MM.1S (cell line): ENCODE measurements at regions not wholly inside any gene's neighbourhood (a gene's known extent, or its start where the extent isn't known, plus 50 kb on each side); places are given as distances from the start of the nearest gene placed in this dataset.
A peak's percentile ranks its signal among the peaks of the same experiment; 100 is the strongest.

ENCODE experiments used
- DNase-seq: peaks from one replicate; pipeline ENCODE4 v3.0.0-alpha.2; 2015
- H2AFZ ChIP-seq: fragments of 300-600 bp; sonication (generic); 2 replicates; pipeline ENCODE4 v1.6.0; 2016; ENCODE audit warnings: antibody characterized with exemption, low read length
- H3F3A ChIP-seq: fragments of 300-600 bp; sonication (generic); 2 replicates; pipeline ENCODE4 v1.6.1; 2016; ENCODE audit warnings: mild to moderate bottlenecking, antibody characterized with exemption, low read length, moderate library complexity, mixed read lengths; ENCODE audit not compliant: insufficient read depth
- H3K27ac ChIP-seq: fragments of 300-600 bp; sonication (generic); 2 replicates; pipeline ENCODE4 v1.5.1; 2016; ENCODE audit warnings: mild to moderate bottlenecking, low read length
- H3K27me3 ChIP-seq: fragments of 300-600 bp; sonication (generic); replicated peaks from 2 replicates; pipeline ENCODE4 v1.6.0; 2016; ENCODE audit warnings: low read length; ENCODE audit not compliant: insufficient read depth
- H3K36me3 ChIP-seq: fragments of 300-600 bp; sonication (generic); replicated peaks from 2 replicates; pipeline ENCODE4 v1.6.1; 2016; ENCODE audit warnings: mild to moderate bottlenecking, low read length, mixed read lengths; ENCODE audit not compliant: insufficient read depth
- H3K4me1 ChIP-seq: fragments of 300-600 bp; sonication (generic); 2 replicates; pipeline ENCODE4 v1.6.1; 2016; ENCODE audit warnings: low read length, mixed read lengths
- H3K4me2 ChIP-seq: fragments of 300-600 bp; sonication (generic); 2 replicates; pipeline ENCODE4 v1.6.0; 2016; ENCODE audit warnings: low read depth, low read length
- H3K4me3 ChIP-seq: fragments of 300-600 bp; sonication (generic); 2 replicates; pipeline ENCODE4 v1.5.1; 2016; ENCODE audit warnings: low read length, mixed read lengths
- H3K79me2 ChIP-seq: fragments of 300-600 bp; sonication (generic); 2 replicates; pipeline ENCODE4 v1.6.1; 2016; ENCODE audit warnings: mixed run types, low read length, mixed read lengths
- H3K9ac ChIP-seq: fragments of 300-600 bp; sonication (generic); 2 replicates; pipeline ENCODE4 v1.6.1; 2016; ENCODE audit warnings: low read length, mixed read lengths
- H3K9me2 ChIP-seq: fragments of 300-600 bp; sonication (generic); replicated peaks from 2 replicates; pipeline ENCODE4 v1.6.1; 2016; ENCODE audit warnings: mild to moderate bottlenecking, low read length, mixed read lengths; ENCODE audit not compliant: insufficient read depth
- H3K9me3 ChIP-seq: fragments of 300-600 bp; sonication (generic); replicated peaks from 2 replicates; pipeline ENCODE4 v1.6.1; 2016; ENCODE audit warnings: mild to moderate bottlenecking, low read length, mixed read lengths; ENCODE audit not compliant: insufficient read depth
- H4K20me1 ChIP-seq: fragments of 300-600 bp; sonication (generic); 2 replicates; pipeline ENCODE4 v1.6.1; 2016; ENCODE audit warnings: mild to moderate bottlenecking, low read length, moderate library complexity, mixed read lengths; ENCODE audit not compliant: insufficient read depth
- CTCF ChIP-seq: fragments of 300-600 bp; sonication (generic); IDR thresholded peaks from 2 replicates; pipeline ENCODE4 v1.5.1; 2016; ENCODE audit warnings: antibody characterized with exemption, low read length, mixed read lengths
- EZH2 ChIP-seq: fragments of 300-600 bp; sonication (generic); optimal IDR thresholded peaks from 2 replicates; pipeline ENCODE3; 2017; ENCODE audit warnings: low read depth, mild to moderate bottlenecking, antibody characterized with exemption, low read length, mixed read lengths
- EZH2phosphoT487 ChIP-seq: fragments of 300-600 bp; sonication (generic); IDR thresholded peaks from 2 replicates; pipeline ENCODE4 v1.6.1; 2018; ENCODE audit warnings: antibody characterized with exemption, low read length

DNA sequence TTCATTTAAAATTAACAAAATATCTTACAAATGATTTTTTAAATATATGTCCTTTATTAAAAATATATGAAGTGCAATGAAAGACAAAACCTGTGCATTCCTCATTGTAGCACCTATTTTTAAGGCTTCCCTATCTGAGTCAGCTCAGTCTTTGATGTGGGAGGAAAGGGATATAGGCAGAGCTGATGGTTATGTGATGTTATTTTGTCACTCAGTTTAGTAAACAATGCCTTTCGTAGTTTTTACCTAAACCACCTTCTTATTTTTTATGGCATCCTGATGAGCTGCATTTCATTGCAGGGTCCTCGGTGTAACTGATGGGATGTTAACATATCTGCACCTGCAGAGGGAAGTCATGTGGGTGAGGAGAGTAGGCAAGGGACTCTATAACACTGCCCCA, 58.9 kb upstream of the FRMD6 start:
- Histone ChIP-seq H3K4me1 (0 out of 2 replicates have a peak, but pooled peaks cover 5% of the 10 kb centered on the region), H3K4me2 (peak overlapping the region; percentile 48), H3K27ac (peak overlapping the region; percentile 53; the same call in 1 of the 2 replicates), H3F3A (0 out of 2 replicates have a peak, but pooled peaks cover 13% of the 10 kb centered on the region), H3K9me2 (no peaks in the 10 kb centered on the region), H3K9ac (no peak overlapping the region), H3K4me3 (peak overlapping the region; percentile 31; the same call in 1 of the 2 replicates), H3K27me3 (no peaks in the 10 kb centered on the region), H4K20me1 (no peaks in the 10 kb centered on the region), H2AFZ (no peak overlapping the region), H3K36me3 (no peaks in the 10 kb centered on the region), H3K79me2 (no peaks in the 10 kb centered on the region), H3K9me3 (no peaks in the 10 kb centered on the region)
- peak; percentile 16 for DNase-seq
- no peak for TF ChIP-seq EZH2phosphoT487
- no peak for TF ChIP-seq EZH2
- TF ChIP-seq CTCF: no peak

DNA sequence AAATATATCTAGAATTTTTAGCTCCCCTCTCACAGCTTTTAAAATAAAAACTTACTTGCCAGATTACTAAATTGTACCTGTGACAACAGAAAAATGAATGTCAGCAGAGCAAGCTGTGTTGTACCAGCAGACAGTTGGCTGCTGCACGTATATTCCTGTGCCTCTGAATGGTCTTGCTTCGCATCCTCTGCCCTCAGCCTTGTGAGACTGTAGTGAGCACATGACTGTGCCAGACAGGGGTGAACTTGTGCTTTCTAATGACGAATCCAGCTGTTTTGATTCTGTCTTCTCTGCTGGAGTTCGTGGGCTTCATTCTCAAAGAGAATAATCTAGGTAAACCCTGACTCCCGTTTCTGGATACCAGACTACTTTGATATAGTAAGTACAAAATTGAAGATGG, 58.3 kb upstream of the FRMD6 start:
- H3K9me3 ChIP-seq: no peaks in the 10 kb centered on the region
- H3F3A ChIP-seq: 0 out of 2 replicates have a peak, but pooled peaks cover 13% of the 10 kb centered on the region
- no peaks in the 10 kb centered on the region for H3K36me3 ChIP-seq
- peak overlapping the region; percentile 20; the same call in 1 of the 2 replicates for H3K4me3 ChIP-seq
- H3K4me1 ChIP-seq: 0 out of 2 replicates have a peak, but pooled peaks cover 5% of the 10 kb centered on the region
- no peaks in the 10 kb centered on the region for H3K27me3 ChIP-seq
- H3K4me2 ChIP-seq: peak overlapping the region; percentile 48
- H3K27ac ChIP-seq: peak overlapping the region; percentile 53; the same call in 1 of the 2 replicates
- H3K79me2 ChIP-seq: no peaks in the 10 kb centered on the region
- DNase-seq: peak; percentile 51
- no peak for TF ChIP-seq CTCF
- TF ChIP-seq EZH2phosphoT487: no peak
- no peak for TF ChIP-seq EZH2
- H3K9ac ChIP-seq: no peak overlapping the region
- peak overlapping the region; percentile 8 for H2AFZ ChIP-seq
- no peaks in the 10 kb centered on the region for H4K20me1 ChIP-seq
- H3K9me2 ChIP-seq: no peaks in the 10 kb centered on the region

DNA sequence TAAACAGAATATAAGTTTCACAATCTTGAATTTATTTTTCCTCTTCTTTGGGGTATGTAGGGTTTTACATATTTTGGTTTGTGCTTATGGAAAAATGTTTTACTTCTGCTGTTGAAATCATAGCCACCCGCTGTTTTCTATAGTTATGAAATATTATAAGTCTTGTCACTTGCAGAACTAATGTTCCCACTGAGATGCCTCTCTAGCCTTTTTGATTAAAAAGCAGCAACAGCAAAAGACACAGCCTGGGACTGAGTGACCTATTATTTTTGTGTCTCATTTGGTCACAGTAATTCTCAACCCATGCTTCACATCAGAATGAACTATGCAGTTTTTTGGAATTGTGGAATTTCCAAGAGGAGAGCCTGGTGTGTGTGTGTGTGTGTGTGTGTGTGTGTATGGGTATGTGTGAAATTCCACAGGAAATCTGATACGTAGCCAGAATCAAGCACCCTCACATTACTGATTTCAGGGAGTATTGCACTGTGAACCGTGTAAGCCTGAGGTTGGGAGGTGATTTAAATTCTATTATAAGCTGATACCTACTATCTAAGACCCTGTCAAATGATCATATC, 55.7 kb upstream of the FRMD6 start:
- TF ChIP-seq EZH2phosphoT487 (no peak), CTCF (no peak), EZH2 (no peak)
- no peak overlapping the region for H3K27ac ChIP-seq
- no peaks in the 10 kb centered on the region for H3K27me3 ChIP-seq
- no peak for DNase-seq
- H3K79me2 ChIP-seq: no peaks in the 10 kb centered on the region
- no peaks in the 10 kb centered on the region for H3K9me2 ChIP-seq
- no peaks in the 10 kb centered on the region for H3K36me3 ChIP-seq
- no peaks in the 10 kb centered on the region for H3K9me3 ChIP-seq
- 0 out of 2 replicates have a peak, but pooled peaks cover 5% of the 10 kb centered on the region for H3K4me1 ChIP-seq
- no peaks in the 10 kb centered on the region for H4K20me1 ChIP-seq
- no peak overlapping the region for H3K4me3 ChIP-seq
- H3K9ac ChIP-seq: no peak overlapping the region
- 0 out of 2 replicates have a peak, but pooled peaks cover 13% of the 10 kb centered on the region for H3F3A ChIP-seq
- H2AFZ ChIP-seq: no peak overlapping the region
- H3K4me2 ChIP-seq: no peak overlapping the region
